Ovary (tissue), 3 donors: ENCODE measurements at regions not wholly inside any gene's neighbourhood (a gene's known extent, or its start where the extent isn't known, plus 50 kb on each side); places are given as distances from the start of the nearest gene placed in this dataset.

ENCODE experiments used
- EP300 ChIP-seq: sonication (generic); formaldehyde crosslinking; IDR thresholded peaks from one replicate; pipeline ENCODE4 v1.6.1; 2017; ENCODE audit warnings: antibody characterized with exemption
- TF ChIP-seq, protein P1 (sequence below), 3 donors: fragments of 450-650 bp in 2 of 3; fragments of 200-600 bp in 1 of 3; IDR thresholded peaks; one replicate each; pipeline versions ENCODE4 v1.5.1 to v1.8.0; 2016 to 2022; ENCODE audit warnings: antibody characterized with exemption in 3 of 3, mild to moderate bottlenecking in 1 of 3
- donor health status: DM: no; HTN: no; CAD: no.

DNA sequence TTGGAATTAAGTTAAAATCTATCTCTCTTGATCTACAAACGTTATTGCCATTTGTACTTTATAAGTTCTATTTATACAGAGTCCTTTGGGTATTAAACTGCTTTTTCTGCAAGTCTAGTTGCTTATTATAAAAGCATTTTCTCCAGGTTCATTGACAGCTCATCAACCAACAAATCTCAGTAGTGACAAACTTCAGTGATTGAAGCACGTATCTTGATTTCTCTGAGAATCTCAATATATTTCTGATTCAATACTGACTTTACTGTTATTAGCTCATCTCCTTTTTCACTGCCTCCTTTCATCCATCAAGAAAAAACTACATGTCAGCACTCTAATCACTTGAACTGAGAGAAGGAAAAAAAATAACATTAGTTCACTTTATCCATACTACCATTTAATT, 630.2 kb downstream of the ARAP2 start:
- TF ChIP-seq, protein P1, sequence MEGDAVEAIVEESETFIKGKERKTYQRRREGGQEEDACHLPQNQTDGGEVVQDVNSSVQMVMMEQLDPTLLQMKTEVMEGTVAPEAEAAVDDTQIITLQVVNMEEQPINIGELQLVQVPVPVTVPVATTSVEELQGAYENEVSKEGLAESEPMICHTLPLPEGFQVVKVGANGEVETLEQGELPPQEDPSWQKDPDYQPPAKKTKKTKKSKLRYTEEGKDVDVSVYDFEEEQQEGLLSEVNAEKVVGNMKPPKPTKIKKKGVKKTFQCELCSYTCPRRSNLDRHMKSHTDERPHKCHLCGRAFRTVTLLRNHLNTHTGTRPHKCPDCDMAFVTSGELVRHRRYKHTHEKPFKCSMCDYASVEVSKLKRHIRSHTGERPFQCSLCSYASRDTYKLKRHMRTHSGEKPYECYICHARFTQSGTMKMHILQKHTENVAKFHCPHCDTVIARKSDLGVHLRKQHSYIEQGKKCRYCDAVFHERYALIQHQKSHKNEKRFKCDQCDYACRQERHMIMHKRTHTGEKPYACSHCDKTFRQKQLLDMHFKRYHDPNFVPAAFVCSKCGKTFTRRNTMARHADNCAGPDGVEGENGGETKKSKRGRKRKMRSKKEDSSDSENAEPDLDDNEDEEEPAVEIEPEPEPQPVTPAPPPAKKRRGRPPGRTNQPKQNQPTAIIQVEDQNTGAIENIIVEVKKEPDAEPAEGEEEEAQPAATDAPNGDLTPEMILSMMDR (IDR thresholded peaks at IDR 0.05): no peak
- no peak for TF ChIP-seq EP300
